Liver (tissue), 8 donors: ENCODE measurements at regions not wholly inside any gene's neighbourhood (a gene's known extent, or its start where the extent isn't known, plus 50 kb on each side); places are given as distances from the start of the nearest gene placed in this dataset.
"Not testable (repeated sequence)": the region's sequence is repeated elsewhere in the genome, so short reads cannot be mapped to it uniquely, and the experiment has no call there.

Experiments used
- DNase-seq: peaks from one replicate; pipeline ENCODE4 v3.0.0-alpha.2; 2017; ENCODE audit warnings: low spot score
- H3K27ac ChIP-seq, 2 donors: one replicate each; pipeline ENCODE4 v1.7.0; 2013; ENCODE audit warnings: inconsistent platforms in 2 of 2, low read length in 2 of 2, control low read depth in 1 of 2, low read depth in 1 of 2, mild to moderate bottlenecking in 1 of 2
- H3K27me3 ChIP-seq, 4 donors: one replicate each; pipeline versions ENCODE4 v1.6.1 to v1.7.0; 2013; ENCODE audit warnings: low read length in 3 of 4, inconsistent platforms in 1 of 4, mild to moderate bottlenecking in 1 of 4, moderate library complexity in 1 of 4; ENCODE audit not compliant: control insufficient read depth in 4 of 4, insufficient read depth in 4 of 4
- H3K36me3 ChIP-seq, 4 donors: one replicate each; pipeline versions ENCODE4 v1.6.1 to v1.7.0; 2013; ENCODE audit warnings: low read length in 3 of 4, mild to moderate bottlenecking in 3 of 4, low read depth in 1 of 4, moderate library complexity in 1 of 4; ENCODE audit not compliant: control insufficient read depth in 4 of 4, insufficient read depth in 3 of 4
- H3K4me1 ChIP-seq, 4 donors: one replicate each; pipeline versions ENCODE4 v1.6.1 to v1.7.0; 2013; ENCODE audit warnings: low read length in 3 of 4, mild to moderate bottlenecking in 3 of 4, moderate library complexity in 1 of 4; ENCODE audit not compliant: control insufficient read depth in 4 of 4, insufficient read depth in 4 of 4
- H3K4me3 ChIP-seq, 3 donors: one replicate each; pipeline versions ENCODE4 v1.6.1 to v1.7.0; 2013; ENCODE audit warnings: low read length in 3 of 3, control low read depth in 1 of 3, low read depth in 1 of 3, mild to moderate bottlenecking in 1 of 3
- H3K9ac ChIP-seq, 2 donors: one replicate each; pipeline ENCODE4 v1.7.0; 2013; ENCODE audit warnings: low read length in 2 of 2, mild to moderate bottlenecking in 2 of 2, moderate library complexity in 2 of 2, control low read depth in 1 of 2, low read depth in 1 of 2
- H3K9me3 ChIP-seq, 4 donors: one replicate each; pipeline versions ENCODE4 v1.6.1 to v1.7.0; 2013; ENCODE audit warnings: low read length in 3 of 4; ENCODE audit not compliant: control insufficient read depth in 4 of 4
- FOXA1 ChIP-seq: IDR thresholded peaks from 2 replicates; pipeline ENCODE4 v1.6.1; 2016; ENCODE audit warnings: antibody characterized with exemption
- FOXA2 ChIP-seq: IDR thresholded peaks from 2 replicates; pipeline ENCODE4 v1.6.1; 2016; ENCODE audit warnings: antibody characterized with exemption
- HNF4A ChIP-seq, 2 donors: conservative IDR thresholded peaks; 2 replicates each; pipeline ENCODE4 v1.6.1; 2016; ENCODE audit warnings: antibody characterized with exemption in 2 of 2, mild to moderate bottlenecking in 2 of 2
- HNF4G ChIP-seq: IDR thresholded peaks from 2 replicates; pipeline ENCODE4 v1.6.1; 2016; ENCODE audit warnings: antibody characterized with exemption
- JUND ChIP-seq, 2 donors: IDR thresholded peaks; 2 replicates each; pipeline ENCODE4 v1.6.1; 2016; ENCODE audit warnings: antibody characterized with exemption in 2 of 2
- NR2F2 ChIP-seq: IDR thresholded peaks from 2 replicates; pipeline ENCODE4 v1.6.1; 2016; ENCODE audit warnings: antibody characterized with exemption
- RXRA ChIP-seq, 2 donors: IDR thresholded peaks; 2 replicates each; pipeline ENCODE4 v1.6.1; 2017 to 2018; ENCODE audit warnings: antibody characterized with exemption in 2 of 2, mild to moderate bottlenecking in 1 of 2
- SP1 ChIP-seq: IDR thresholded peaks from 2 replicates; pipeline ENCODE4 v1.6.1; 2018; ENCODE audit warnings: antibody characterized with exemption, mild to moderate bottlenecking
- YY1 ChIP-seq: IDR thresholded peaks from 2 replicates; pipeline ENCODE4 v1.6.1; 2016; ENCODE audit warnings: antibody characterized with exemption, mild to moderate bottlenecking
- WGBS: extraction: QIAGEN DNeasy Blood & Tissue Kit; methylation state at CpG from one replicate; pipeline ENCODE4 v1.1.7; 2013; 5-methylcytosine and 5-hydroxymethylcytosine counted together
- TF ChIP-seq, protein P1 (sequence below): fragments of 150-350 bp; IDR thresholded peaks from 2 replicates; pipeline ENCODE4 v1.5.1; 2017; ENCODE audit warnings: improper control_type of control experiment, low read depth, low read length; ENCODE audit not compliant: missing input control
- TF ChIP-seq, protein P2 (sequence below): IDR thresholded peaks from 2 replicates; pipeline ENCODE4 v1.6.1; 2016; ENCODE audit warnings: antibody characterized with exemption, mild to moderate bottlenecking
- TF ChIP-seq, protein P3 (sequence below): IDR thresholded peaks from 2 replicates; pipeline ENCODE4 v1.6.1; 2016; ENCODE audit warnings: antibody characterized with exemption
- TF ChIP-seq, protein P4 (sequence below): IDR thresholded peaks from 2 replicates; pipeline ENCODE4 v1.6.1; 2016; ENCODE audit warnings: antibody characterized with exemption
- donor health status: healthy.
- donor health status: healthy.
- donor health status: healthy.
- donor health status: healthy.
- donor health status: healthy.

DNA sequence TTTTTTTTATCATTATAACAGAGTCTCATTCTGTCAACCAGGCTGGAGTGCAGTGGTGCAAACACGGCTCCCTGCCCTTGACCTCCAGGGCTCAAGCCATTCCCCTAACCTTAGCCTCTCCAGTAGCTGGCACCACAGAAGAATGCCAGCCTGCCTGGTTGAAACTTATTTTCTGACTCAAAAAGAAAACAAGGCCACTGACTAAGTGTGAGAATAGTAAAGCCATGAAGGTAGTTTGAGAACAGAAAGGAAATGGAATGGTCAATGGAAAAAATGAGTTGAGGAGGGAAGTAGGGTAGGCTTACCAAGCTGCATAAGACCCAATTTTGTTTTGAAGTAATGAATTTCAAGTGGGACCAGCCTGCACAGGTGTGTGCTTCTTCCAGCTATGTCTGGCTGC is 82.8 kb upstream of the RORB start:
- H3K4me1 ChIP-seq: no peaks in the 10 kb centered on the region
- no peaks in the 10 kb centered on the region for H3K36me3 ChIP-seq
- 48% methylated on average over 1 of the region's 1 CpG for WGBS
- H3K27ac ChIP-seq: no peak overlapping the region
- H3K4me3 ChIP-seq: no peak overlapping the region
- no peaks in the 10 kb centered on the region for H3K27me3 ChIP-seq
- H3K9me3 ChIP-seq: peaks cover 0 to 6% (median 1%) of the 10 kb centered on the region in 4 donors
- H3K9ac ChIP-seq: no peak overlapping the region
- TF ChIP-seq, protein P1, sequence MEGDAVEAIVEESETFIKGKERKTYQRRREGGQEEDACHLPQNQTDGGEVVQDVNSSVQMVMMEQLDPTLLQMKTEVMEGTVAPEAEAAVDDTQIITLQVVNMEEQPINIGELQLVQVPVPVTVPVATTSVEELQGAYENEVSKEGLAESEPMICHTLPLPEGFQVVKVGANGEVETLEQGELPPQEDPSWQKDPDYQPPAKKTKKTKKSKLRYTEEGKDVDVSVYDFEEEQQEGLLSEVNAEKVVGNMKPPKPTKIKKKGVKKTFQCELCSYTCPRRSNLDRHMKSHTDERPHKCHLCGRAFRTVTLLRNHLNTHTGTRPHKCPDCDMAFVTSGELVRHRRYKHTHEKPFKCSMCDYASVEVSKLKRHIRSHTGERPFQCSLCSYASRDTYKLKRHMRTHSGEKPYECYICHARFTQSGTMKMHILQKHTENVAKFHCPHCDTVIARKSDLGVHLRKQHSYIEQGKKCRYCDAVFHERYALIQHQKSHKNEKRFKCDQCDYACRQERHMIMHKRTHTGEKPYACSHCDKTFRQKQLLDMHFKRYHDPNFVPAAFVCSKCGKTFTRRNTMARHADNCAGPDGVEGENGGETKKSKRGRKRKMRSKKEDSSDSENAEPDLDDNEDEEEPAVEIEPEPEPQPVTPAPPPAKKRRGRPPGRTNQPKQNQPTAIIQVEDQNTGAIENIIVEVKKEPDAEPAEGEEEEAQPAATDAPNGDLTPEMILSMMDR: no peak
- TF ChIP-seq, protein P2, sequence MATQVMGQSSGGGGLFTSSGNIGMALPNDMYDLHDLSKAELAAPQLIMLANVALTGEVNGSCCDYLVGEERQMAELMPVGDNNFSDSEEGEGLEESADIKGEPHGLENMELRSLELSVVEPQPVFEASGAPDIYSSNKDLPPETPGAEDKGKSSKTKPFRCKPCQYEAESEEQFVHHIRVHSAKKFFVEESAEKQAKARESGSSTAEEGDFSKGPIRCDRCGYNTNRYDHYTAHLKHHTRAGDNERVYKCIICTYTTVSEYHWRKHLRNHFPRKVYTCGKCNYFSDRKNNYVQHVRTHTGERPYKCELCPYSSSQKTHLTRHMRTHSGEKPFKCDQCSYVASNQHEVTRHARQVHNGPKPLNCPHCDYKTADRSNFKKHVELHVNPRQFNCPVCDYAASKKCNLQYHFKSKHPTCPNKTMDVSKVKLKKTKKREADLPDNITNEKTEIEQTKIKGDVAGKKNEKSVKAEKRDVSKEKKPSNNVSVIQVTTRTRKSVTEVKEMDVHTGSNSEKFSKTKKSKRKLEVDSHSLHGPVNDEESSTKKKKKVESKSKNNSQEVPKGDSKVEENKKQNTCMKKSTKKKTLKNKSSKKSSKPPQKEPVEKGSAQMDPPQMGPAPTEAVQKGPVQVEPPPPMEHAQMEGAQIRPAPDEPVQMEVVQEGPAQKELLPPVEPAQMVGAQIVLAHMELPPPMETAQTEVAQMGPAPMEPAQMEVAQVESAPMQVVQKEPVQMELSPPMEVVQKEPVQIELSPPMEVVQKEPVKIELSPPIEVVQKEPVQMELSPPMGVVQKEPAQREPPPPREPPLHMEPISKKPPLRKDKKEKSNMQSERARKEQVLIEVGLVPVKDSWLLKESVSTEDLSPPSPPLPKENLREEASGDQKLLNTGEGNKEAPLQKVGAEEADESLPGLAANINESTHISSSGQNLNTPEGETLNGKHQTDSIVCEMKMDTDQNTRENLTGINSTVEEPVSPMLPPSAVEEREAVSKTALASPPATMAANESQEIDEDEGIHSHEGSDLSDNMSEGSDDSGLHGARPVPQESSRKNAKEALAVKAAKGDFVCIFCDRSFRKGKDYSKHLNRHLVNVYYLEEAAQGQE: no peak
- no peak for TF ChIP-seq SP1
- DNase-seq: no peak

DNA sequence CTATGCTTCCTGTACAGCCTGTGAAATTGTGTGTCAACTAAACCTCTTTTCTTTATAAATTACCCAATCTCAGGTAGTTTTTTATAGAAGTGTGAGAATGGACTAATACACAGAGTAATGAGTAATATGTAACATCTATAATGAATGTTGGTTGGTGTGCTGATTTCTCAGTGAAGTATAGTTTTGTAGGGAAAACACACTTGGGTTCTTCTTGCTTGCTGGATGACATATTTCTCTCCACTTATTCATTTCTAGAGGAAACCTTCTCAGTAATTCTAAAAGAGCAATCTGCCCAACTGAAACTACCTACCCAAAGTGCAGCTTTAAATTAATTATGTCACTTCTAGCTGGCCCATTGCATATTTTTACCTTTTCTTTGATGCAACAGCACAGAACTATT is 81.1 kb upstream of the RORB start:
- DNase-seq: no peak

DNA sequence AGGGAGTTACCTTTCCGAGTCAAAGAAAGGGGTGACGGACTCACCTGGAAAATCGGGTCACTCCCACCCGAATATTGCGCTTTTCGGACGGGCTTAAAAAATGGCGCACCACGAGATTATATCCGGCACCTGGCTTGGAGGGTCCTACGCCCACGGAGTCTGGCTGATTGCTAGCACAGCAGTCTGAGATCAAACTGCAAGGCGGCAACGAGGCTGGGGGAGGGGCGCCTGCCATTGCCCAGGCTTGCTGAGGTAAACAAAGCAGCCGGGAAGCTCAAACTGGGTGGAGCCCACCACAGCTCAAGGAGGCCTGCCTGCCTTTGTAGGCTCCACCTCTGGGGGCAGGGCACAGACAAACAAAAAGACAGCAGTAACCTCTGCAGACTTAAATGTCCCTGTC is 72.6 kb upstream of the RORB start:
- H3K4me3 ChIP-seq, H3K27ac ChIP-seq, H3K27me3 ChIP-seq, DNase-seq, H3K4me1 ChIP-seq, H3K9ac ChIP-seq, H3K9me3 ChIP-seq, H3K36me3 ChIP-seq: not testable (repeated sequence)
- WGBS: 75% methylated on average over 16 of the region's 16 CpGs

More for the DNA sequence above, 81.1 kb upstream of the RORB start:
- no peak overlapping the region for H3K27ac ChIP-seq
- no peaks in the 10 kb centered on the region for H3K36me3 ChIP-seq
- H3K4me1 ChIP-seq: no peaks in the 10 kb centered on the region
- H3K27me3 ChIP-seq: no peaks in the 10 kb centered on the region
- no peak for TF ChIP-seq YY1
- no peak for TF ChIP-seq NR2F2
- TF ChIP-seq HNF4G: no peak
- TF ChIP-seq RXRA (IDR thresholded peaks at IDR 0.05): no peak
- TF ChIP-seq JUND (IDR thresholded peaks at IDR 0.05): no peak
- TF ChIP-seq, protein P3, sequence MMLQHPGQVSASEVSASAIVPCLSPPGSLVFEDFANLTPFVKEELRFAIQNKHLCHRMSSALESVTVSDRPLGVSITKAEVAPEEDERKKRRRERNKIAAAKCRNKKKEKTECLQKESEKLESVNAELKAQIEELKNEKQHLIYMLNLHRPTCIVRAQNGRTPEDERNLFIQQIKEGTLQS: no peak
- no peak for TF ChIP-seq HNF4A (conservative IDR thresholded peaks at IDR 0.05)
- no peak for TF ChIP-seq FOXA2
- TF ChIP-seq SP1: no peak
- TF ChIP-seq, protein P4, sequence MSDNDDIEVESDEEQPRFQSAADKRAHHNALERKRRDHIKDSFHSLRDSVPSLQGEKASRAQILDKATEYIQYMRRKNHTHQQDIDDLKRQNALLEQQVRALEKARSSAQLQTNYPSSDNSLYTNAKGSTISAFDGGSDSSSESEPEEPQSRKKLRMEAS: no peak
- TF ChIP-seq FOXA1: no peak
- H3K9ac ChIP-seq: no peak overlapping the region
- peaks cover 0 to 3% (median 1%) of the 10 kb centered on the region in 4 donors for H3K9me3 ChIP-seq
- H3K4me3 ChIP-seq: no peak overlapping the region
